DMS153 treated with DMSO at 0.1 percent for 48 hours (cell line): ENCODE measurements at regions not wholly inside any gene's neighbourhood (a gene's known extent, or its start where the extent isn't known, plus 50 kb on each side); places are given as distances from the start of the nearest gene placed in this dataset.
"Not testable (repeated sequence)": the region's sequence is repeated elsewhere in the genome, so short reads cannot be mapped to it uniquely, and the experiment has no call there.

Experiments used
- DNase-seq: peaks from one replicate; lab custom pipeline; 2025; ENCODE audit not compliant: unreplicated experiment; lab: John Stamatoyannopoulos, UW

DNA sequence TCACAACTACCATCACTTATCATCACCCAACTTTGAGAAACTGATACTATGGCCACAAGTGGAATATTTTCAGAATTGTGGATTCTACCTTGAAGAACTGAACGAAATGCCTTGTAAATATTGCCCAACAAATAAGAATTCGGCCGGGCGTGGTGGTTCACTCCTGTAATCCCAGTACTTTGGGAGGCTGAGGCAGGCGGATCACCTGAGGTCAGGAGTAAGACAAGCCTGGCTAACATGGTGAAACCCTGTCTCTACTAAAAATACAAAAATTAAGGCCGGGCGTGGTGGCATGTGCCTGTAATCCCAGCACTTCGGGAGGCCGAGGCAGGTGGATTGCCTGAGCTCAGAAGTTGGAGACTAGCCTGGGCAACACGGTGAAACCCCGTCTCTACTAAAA is 862.7 kb downstream of the ZPLD1 start:
- DNase-seq, result not testable (repeated sequence)

DNA sequence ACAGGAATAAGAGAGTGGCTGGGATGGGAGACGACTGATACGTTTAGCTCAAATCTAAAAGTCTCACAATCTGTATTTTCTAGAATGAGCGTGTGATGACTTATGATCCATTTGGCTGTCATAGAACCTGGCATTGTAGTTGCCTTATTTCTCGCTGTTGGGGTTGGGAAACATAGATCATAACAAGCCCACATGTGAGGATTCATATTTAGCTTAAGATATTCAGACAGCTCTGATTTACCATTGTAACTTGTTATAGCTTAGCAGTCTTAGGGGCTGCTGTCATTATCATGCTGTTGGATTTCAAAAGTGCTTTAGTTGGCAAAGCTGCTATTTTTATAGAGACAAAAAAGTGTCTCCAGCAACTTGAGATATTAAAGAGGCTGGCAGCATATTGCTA is 871.3 kb downstream of the ZPLD1 start:
- no peak for DNase-seq

GRCh38 chr3:103308921-103309320 is 874.1 kb downstream of the ZPLD1 start:
- no peak for DNase-seq

- DNase-seq, result no peak
These were observed 885.1 kb downstream of the ZPLD1 start for GRCh38 chr3:103319912-103320311.

- no peak for DNase-seq
These were observed 902.5 kb downstream of the ZPLD1 start for GRCh38 chr3:103337179-103337845.

DNA sequence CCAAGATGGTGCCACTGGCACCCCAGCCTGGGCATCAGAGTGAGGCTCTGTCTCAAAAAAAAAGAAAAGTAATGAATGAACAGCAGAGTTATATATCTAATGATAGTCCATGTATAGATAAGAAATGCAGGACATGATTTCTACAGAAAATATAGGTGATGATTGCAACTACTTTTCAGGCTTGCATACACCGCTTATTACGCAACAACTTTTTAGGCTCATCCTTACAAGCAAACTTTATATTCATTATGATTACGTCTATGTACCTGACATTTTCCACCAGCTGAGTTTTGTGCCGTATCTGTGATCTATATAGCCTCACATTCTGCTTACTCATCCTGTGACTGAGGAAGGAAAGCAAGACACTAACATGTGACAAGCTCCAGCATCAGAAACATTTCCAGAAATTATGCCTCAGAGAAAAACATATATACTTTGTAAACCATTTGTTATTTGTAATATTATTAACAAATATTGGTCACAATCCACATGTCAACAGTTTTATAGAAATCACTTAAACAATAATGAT is 906.3 kb downstream of the ZPLD1 start:
- DNase-seq, result no peak

DNA sequence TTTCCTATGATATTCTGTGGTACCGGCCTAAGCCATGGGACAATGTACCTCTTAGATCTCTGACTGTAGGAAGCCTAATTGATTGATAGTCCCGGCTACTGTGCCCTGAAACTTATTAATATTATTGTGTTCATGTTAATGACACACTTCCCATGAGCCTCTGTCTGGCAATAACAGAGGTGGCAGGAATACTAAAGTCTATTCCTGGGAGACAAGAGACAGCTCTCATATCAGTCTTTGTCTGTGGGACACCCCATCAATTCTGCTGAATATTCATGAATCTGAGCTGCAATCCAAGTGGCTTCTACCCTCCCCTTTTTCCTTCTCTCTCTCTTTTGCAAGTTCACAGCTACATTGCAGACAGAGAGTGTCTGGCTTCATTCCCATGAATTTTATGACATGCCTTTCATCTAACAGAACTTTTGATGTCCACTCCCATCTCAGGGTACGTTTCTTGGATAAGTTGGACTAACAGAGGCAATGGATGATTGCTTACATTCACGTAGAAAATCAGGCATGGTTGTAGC is 907.5 kb downstream of the ZPLD1 start:
- DNase-seq, result no peak

- no peak for DNase-seq
These were observed 914.9 kb downstream of the ZPLD1 start for GRCh38 chr3:103349760-103350159.

- no peak for DNase-seq
These were observed 930.7 kb downstream of the ZPLD1 start for GRCh38 chr3:103365467-103365866.

DNA sequence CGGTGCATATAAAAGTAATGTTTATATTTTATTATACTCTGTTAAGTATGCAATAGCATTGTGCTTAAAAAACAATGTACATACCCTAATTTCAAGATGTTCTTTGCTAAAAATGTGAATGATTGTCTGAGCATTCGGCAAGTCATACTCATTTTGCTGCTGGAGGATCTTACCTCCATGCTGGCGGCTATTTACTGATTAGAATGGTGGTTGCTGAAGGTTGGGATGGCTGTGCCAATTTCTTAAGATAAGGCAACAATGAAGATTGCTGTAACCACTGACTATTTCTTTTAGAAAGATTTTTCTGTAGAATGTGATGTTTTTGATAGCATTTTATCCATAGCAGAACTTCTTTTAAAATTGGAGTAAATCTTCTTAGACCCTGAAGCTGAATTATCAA is 932.7 kb downstream of the ZPLD1 start:
- no peak for DNase-seq

GRCh38 chr3:103371411-103371810 is 936.6 kb downstream of the ZPLD1 start:
- DNase-seq, result no peak

- DNase-seq, result no peak
These were observed 937.2 kb downstream of the ZPLD1 start for GRCh38 chr3:103372031-103372430.

DNA sequence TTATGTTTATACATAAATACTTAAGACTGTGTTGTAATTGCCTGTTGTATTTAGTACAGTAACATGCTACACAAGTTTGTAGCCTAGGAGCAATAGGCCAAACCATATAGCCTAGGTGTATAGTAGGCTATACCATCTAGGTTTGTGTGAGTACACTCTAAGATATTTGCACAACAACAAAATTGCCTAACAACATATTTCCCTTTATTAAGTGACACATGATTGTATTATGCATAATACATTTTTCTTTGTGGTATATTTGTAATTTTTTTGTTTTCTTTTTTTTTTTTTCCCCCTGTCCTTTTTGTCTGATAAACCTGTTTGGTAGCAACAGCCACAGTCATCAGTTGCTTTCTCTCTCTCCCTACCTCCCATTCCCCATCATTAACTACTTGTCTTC is 945.6 kb downstream of the ZPLD1 start:
- no peak for DNase-seq

DNA sequence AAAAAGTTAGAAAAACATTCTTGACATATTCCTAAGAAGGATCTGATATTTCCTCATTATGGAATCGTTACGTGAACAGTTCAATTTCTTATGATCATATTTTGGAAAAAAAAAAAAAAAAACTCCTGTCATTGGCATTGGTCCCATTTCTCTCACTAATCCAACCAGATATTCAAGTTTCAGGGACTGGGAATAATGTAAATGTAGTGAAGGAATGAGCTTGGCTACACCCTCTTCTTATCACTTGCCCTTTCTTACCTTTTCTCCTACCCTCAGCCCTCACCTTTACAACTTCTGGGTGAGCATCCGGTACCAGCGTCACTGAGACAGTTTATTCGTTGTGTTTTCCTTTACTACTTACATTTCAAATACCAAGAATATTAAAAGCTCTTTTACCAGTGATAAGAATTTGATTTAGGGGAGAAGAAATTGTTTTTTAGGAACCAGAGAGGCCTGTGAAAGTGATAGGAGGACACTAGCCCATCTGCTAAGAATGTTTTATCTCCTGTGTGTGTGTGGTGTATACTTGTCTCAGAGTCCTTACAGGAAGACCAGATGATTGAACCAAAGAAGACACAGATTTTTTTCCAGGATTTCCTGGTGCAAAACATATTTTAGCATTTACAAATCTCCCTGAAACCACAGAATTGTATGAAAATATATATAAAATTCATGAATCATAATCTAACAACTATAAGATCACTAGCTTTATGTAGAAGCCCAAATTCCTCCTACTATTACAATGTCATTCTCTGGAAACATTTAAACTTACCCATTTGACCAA is 946.7 kb downstream of the ZPLD1 start:
- no peak for DNase-seq

GRCh38 chr3:103385961-103386656 is 951.3 kb downstream of the ZPLD1 start:
- no peak for DNase-seq

DNA sequence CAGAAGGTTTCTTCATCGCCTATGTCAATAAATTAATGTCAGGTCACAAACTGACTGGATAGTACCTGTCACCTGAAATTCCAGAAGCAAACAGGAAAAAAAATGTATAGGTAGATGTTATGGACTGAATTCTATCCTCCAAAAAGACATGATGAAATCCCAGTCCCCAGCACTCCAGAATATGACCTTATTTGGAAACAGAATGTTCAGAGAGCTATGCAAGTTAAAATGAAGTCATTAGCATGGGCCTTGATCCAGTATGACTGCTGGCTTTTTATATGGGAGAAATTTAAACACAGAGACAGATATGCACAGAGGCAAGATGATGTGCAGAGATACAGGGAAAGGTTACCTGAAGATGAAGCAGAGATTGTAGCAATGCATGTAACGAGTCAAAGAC is 953.4 kb downstream of the ZPLD1 start:
- no peak for DNase-seq

GRCh38 chr3:103389356-103389755 is 954.5 kb downstream of the ZPLD1 start:
- DNase-seq, result no peak

GRCh38 chr3:103393395-103394186 is 958.8 kb downstream of the ZPLD1 start:
- DNase-seq, result no peak

DNA sequence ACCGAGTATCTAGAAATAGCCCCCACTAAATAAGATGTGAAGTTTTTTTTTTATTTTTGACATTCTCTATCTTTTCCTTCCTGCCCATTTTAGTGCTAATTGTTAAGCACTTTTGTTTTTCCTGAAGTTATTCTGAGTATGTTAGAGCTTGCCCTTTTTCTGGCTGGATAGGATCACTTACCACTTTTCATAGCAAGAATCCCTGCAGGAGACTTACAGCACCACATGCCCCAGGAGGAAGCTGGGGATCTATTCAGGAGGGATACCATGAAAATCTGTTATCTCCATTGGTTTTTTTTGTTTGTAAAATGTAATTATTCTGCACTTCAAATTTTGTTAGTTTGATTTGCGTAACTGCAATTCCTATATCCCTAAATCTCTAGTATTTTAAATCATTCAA is 968.4 kb downstream of the ZPLD1 start:
- no peak for DNase-seq

GRCh38 chr3:103406320-103406850 is 971.6 kb downstream of the ZPLD1 start:
- DNase-seq, result no peak

- DNase-seq, result no peak
These were observed 975.4 kb downstream of the ZPLD1 start for GRCh38 chr3:103410231-103410630.
